GM21390 (cell line): ENCODE measurements at regions not wholly inside any gene's neighbourhood (a gene's known extent, or its start where the extent isn't known, plus 50 kb on each side); places are given as distances from the start of the nearest gene placed in this dataset.

ENCODE experiments used
- ATAC-seq: cut with Tn5 transposase; IDR thresholded peaks from one replicate; pipeline ENCODE4 v1.9.1; 2021; ENCODE audit not compliant: unreplicated experiment

GRCh38 chr22:48800886-48801607, 1026.6 kb downstream of the BRD1 start:
- ATAC-seq = no peak

GRCh38 chr22:48800036-48800885, 1027.4 kb downstream of the BRD1 start:
- no peak for ATAC-seq

GRCh38 chr22:48799227-48799970, 1028.3 kb downstream of the BRD1 start:
- no peak for ATAC-seq

- no peak for ATAC-seq
Measured at GRCh38 chr22:48798281-48799226, 1029.1 kb downstream of the BRD1 start.

- no peak for ATAC-seq
Measured at GRCh38 chr22:48797731-48798130, 1029.9 kb downstream of the BRD1 start.

DNA sequence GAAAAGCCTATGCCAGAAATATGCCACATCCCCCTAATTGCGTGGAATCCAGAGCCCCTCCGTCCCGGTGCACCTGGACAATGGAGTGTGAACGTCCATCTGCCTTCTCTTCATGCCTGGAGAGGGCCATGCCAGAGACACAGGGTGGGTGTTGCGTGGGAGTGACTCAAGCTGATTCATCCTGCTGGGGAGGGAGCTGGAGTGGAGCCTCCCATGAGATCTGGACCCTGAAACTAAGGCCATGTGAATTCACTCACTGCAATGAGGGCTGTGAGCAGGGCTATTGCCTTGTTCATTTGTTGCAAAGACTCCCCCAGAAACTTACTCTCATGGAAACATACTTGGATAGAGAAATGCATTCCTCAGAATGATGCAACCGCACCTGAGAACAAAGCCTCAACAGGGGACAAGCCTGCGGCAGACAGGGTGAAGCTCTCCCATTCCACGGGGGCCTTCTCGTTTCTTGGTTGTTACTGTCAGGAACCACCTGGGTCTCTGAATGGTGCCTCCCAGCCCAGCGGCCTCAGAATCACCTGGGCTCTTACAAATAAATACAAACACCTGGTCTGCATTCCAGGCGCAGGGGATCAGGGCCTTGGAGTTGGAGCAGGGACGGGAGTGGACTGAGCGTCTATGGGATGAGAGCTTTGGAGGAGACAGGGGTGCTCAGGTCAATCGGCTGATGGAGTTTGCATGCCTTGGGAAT, 1031.2 kb downstream of the BRD1 start:
- no peak for ATAC-seq

GRCh38 chr22:48795664-48796063, 1032.0 kb downstream of the BRD1 start:
- no peak for ATAC-seq

- ATAC-seq = no peak
Measured at GRCh38 chr22:48794906-48795305, 1032.8 kb downstream of the BRD1 start.

- no peak for ATAC-seq
Measured at GRCh38 chr22:48793949-48794348, 1033.7 kb downstream of the BRD1 start.

- ATAC-seq = no peak
Measured at GRCh38 chr22:48786679-48786996, 1041.0 kb downstream of the BRD1 start.

DNA sequence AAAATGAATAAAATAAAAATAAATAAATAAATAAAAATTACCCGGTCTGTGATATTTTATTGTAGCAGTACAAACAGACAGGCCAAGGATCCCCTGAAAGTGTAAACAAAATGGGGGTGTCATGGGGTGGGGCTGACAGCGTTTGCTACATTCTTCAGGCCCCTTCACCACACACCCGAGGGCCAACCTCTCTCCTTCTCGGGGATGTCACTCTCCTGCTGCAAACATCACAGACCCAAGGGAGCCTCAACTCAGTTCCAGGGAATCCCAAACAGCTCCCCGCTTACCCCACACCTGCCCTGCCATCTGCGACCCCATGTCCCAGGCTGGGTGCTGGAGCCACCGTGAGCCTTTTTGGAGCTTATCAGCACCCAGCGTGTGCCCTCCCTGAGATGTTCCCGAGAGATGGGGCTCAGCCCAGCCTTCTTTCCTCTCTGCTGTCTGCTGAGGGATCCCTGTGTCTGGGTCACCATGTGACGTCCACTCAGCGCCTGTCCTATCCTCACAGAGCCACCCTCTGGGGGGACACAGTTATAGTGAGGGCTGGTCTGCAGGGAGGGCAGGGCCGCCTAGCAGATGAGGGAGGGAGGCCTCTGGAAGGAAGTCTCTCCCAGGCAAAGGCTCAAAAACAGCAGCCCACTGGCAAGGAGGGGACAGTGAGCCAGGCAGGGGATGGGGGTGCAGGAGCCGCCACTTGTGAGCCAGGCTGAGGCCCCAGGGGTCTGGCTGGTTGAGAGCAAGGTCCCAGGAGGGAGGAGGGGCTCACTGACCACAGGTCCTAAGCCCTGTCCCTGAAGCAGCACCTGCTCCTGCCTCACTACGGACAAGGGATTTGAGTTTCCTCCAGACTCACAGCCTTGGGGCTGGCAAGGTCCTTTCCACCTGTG, 1041.6 kb downstream of the BRD1 start:
- ATAC-seq = no peak

- no peak for ATAC-seq
Measured at GRCh38 chr22:48784701-48785503, 1042.8 kb downstream of the BRD1 start.

DNA sequence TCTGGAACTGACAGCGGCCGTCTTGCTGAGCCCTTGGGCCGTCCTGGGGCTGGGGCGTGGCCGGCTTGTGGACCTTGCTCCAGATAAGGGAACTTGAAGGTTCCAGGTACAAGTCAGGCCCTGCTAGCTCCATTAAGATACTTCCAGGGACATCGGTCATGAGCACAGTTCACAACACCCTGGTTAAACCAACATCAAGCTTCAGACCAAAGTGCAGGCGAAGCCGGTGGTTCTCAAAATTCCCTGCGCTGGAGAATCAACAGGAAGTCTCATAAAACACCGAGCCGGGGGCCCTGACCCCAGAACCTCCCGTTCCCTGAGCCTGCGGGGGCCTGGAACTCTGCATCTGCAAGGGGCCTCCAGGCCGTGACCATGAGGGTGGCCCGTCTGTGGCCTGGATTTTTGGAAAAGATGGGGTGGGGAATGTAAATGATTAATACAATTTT, 1043.8 kb downstream of the BRD1 start:
- no peak for ATAC-seq

DNA sequence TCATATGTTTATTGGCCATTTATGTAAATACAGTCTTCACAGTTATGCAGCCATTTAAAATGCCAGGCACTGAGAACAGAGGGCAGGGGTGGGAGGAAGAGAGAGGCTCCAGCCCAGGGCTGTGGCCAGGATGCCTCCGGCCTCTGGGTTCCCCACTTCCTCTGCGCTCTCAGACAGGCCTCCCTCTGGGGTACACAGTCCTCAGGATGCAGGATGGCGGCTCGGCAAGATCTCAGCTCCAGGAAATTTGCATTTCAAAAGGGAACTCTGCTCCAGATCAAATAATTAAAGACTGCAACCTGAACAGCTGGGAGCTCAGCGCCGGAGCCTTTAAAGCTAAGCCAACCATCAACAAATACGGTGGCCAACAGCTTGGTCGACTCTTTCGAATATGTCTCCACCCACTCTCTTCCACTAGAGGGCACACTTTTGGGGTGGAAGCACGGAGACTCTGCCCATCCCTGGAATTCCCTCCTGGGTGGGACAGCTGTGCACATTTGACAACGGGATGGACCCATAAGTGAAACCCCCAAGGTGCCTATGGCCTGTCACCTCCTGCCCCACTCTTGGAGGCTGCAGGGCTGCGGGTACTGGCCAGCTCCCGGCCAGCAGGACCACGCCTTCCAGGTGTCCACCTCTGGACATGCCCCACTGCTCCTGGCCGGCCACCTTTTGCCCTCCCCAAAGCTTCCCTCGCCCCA, 1044.7 kb downstream of the BRD1 start:
- ATAC-seq = no peak

- no peak for ATAC-seq
Measured at GRCh38 chr22:48782326-48782725, 1045.3 kb downstream of the BRD1 start.

- ATAC-seq = no peak
Measured at GRCh38 chr22:48781868-48782267, 1045.8 kb downstream of the BRD1 start.

DNA sequence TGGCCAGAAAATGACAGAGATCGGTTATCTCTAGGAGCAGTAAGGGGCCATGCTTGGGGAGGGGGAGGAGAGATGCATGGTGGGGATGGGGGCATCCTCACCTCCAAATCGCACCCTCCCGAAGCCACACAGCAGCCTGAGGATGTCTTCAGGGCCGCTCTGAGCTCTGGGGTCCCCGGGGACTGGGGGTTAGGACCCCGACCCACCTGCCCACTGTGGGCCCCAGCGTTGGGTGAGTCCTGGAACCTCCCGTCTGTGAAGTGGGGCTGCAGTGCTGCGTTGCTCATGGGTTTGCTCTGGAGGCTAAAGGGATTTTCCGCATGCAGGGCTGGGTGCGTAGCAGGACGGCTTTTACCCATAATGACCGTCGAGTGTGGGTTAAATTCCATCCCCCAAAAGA, 1046.3 kb downstream of the BRD1 start:
- no peak for ATAC-seq
